WTC11 (cell line): ENCODE measurements at regions not wholly inside any gene's neighbourhood (a gene's known extent, or its start where the extent isn't known, plus 50 kb on each side); places are given as distances from the start of the nearest gene placed in this dataset.

Experiments
- ATAC-seq: fragments of 200-7000 bp; cut with Tn5 transposase; 2 replicates; pipeline ENCODE4 v1.10.0; 2021; ENCODE audit warnings: mild to moderate bottlenecking, moderate library complexity
- CTCF ChIA-PET: fragments of 300-600 bp; sonication (Branson Sonifier 250); formaldehyde crosslinking; loops from one replicate; lab custom pipeline; 2021; ENCODE audit warnings: antibody characterized with exemption; lab: Charles Lee
- POLR2A ChIA-PET: fragments of 350-600 bp; sonication (Branson Sonifier 250); formaldehyde crosslinking; loops from one replicate; lab custom pipeline; 2021; ENCODE audit warnings: antibody characterized with exemption; lab: Charles Lee
- DNase-seq: peaks from one replicate; pipeline ENCODE4 v3.0.0; 2021; ENCODE audit warnings: low spot score
- H3K27ac Mint-ChIP-seq: 2 replicates; pipeline ENCODE4 v1.8.0; 2021; ENCODE audit warnings: mixed read lengths
- H3K27me3 Mint-ChIP-seq: 2 replicates; pipeline ENCODE4 v1.8.0; 2021; ENCODE audit warnings: low read depth, mild to moderate bottlenecking, moderate library complexity, mixed read lengths
- H3K36me3 Mint-ChIP-seq: 2 replicates; pipeline ENCODE4 v1.8.0; 2021; ENCODE audit warnings: mixed read lengths
- H3K4me1 Mint-ChIP-seq: 2 replicates; pipeline ENCODE4 v1.8.0; 2022; ENCODE audit warnings: mixed read lengths
- H3K4me3 Mint-ChIP-seq: 2 replicates; pipeline ENCODE4 v1.8.0; 2021; ENCODE audit warnings: mild to moderate bottlenecking, moderate library complexity, mixed read lengths
- H3K9me3 Mint-ChIP-seq: 2 replicates; pipeline ENCODE4 v1.8.0; 2021; ENCODE audit warnings: mixed read lengths
- AFF4 ChIP-seq: sonication (generic); formaldehyde crosslinking; IDR thresholded peaks from 2 replicates; pipeline ENCODE4 v1.8.1; 2023; ENCODE audit warnings: mild to moderate bottlenecking, missing genetic modification reagents, borderline replicate concordance
- ATF6 ChIP-seq: sonication (generic); formaldehyde crosslinking; IDR thresholded peaks from 2 replicates; pipeline ENCODE4 v1.8.1; 2023; ENCODE audit warnings: mild to moderate bottlenecking, missing genetic modification reagents
- CBFB ChIP-seq: sonication (generic); formaldehyde crosslinking; IDR thresholded peaks from 2 replicates; pipeline ENCODE4 v1.8.1; 2022; ENCODE audit warnings: mild to moderate bottlenecking, low read depth, missing genetic modification reagents
- CREB1 ChIP-seq: sonication (generic); formaldehyde crosslinking; IDR thresholded peaks from 2 replicates; pipeline ENCODE4 v1.8.0; 2023; ENCODE audit warnings: mild to moderate bottlenecking, missing genetic modification reagents
- FOXJ3 ChIP-seq: sonication (generic); formaldehyde crosslinking; IDR thresholded peaks from 2 replicates; pipeline ENCODE4 v1.9.0; 2021; ENCODE audit warnings: missing genetic modification reagents, mild to moderate bottlenecking, borderline replicate concordance
- FOXK1 ChIP-seq: sonication (generic); formaldehyde crosslinking; IDR thresholded peaks from 2 replicates; pipeline ENCODE4 v1.8.0; 2022; ENCODE audit warnings: mild to moderate bottlenecking, moderate library complexity, missing genetic modification reagents
- GTF2I ChIP-seq: fragments of 250-450 bp; sonication (Bioruptor Pico); conservative IDR thresholded peaks from 2 replicates; pipeline ENCODE4 v1.4.0; 2021; ENCODE audit warnings: mild to moderate bottlenecking
- IRF1 ChIP-seq: sonication (generic); formaldehyde crosslinking; IDR thresholded peaks from 2 replicates; pipeline ENCODE4 v1.8.0; 2023; ENCODE audit warnings: missing genetic modification reagents
- NFATC4 ChIP-seq: fragments of 250-450 bp; sonication (Bioruptor Pico); IDR thresholded peaks from 2 replicates; pipeline ENCODE4 v1.9.0; 2021; ENCODE audit warnings: mild to moderate bottlenecking
- NFYB ChIP-seq: sonication (generic); formaldehyde crosslinking; conservative IDR thresholded peaks from 2 replicates; pipeline ENCODE4 v1.8.0; 2022; ENCODE audit warnings: low read depth, missing genetic modification reagents
- TEAD1 ChIP-seq: sonication (generic); formaldehyde crosslinking; IDR thresholded peaks from 2 replicates; pipeline ENCODE4 v1.8.0; 2022; ENCODE audit warnings: mild to moderate bottlenecking, missing genetic modification reagents
- ZNF232 ChIP-seq: sonication (generic); formaldehyde crosslinking; IDR thresholded peaks from 2 replicates; pipeline ENCODE4 v1.8.0; 2022; ENCODE audit warnings: mild to moderate bottlenecking, missing genetic modification reagents
- ZNF281 ChIP-seq: sonication (generic); formaldehyde crosslinking; IDR thresholded peaks from 2 replicates; pipeline ENCODE4 v1.8.0; 2023; ENCODE audit warnings: mild to moderate bottlenecking, missing genetic modification reagents
- ZNF317 ChIP-seq: sonication (generic); formaldehyde crosslinking; IDR thresholded peaks from 2 replicates; pipeline ENCODE4 v1.8.1; 2023; ENCODE audit warnings: low read depth, mild to moderate bottlenecking, moderate library complexity, missing genetic modification reagents, borderline replicate concordance
- ZNF532 ChIP-seq: fragments of 250-450 bp; sonication (Bioruptor Pico); IDR thresholded peaks from 2 replicates; pipeline ENCODE4 v1.9.0; 2021; ENCODE audit warnings: mild to moderate bottlenecking, borderline replicate concordance

GRCh38 chr13:44129418-44129817 is 244.2 kb upstream of the SERP2 start:
- Mint-ChIP-seq H3K4me1 (0 out of 2 replicates have a peak, but pooled peaks cover 5% of the 10 kb centered on the region), H3K27me3 (no peaks in the 10 kb centered on the region), H3K9me3 (peaks cover 4% of the 10 kb centered on the region), H3K36me3 (no peaks in the 10 kb centered on the region), H3K4me3 (no peak overlapping the region), H3K27ac (no peak overlapping the region)
- POLR2A ChIA-PET = no interaction called here
- no peak for TF ChIP-seq CREB1 (CRISPR knock-in tag)
- no peak for TF ChIP-seq TEAD1 (CRISPR knock-in tag)
- TF ChIP-seq ZNF232 (CRISPR knock-in tag) = no peak
- no peak for TF ChIP-seq ZNF532 (CRISPR knock-in tag)
- no peak for TF ChIP-seq ATF6 (CRISPR knock-in tag)
- no peak for TF ChIP-seq FOXJ3 (CRISPR knock-in tag)
- TF ChIP-seq ZNF281 (CRISPR knock-in tag) = no peak
- no peak for TF ChIP-seq NFYB (CRISPR knock-in tag)
- no peak for TF ChIP-seq FOXK1 (CRISPR knock-in tag)
- no peak for TF ChIP-seq CBFB (CRISPR knock-in tag)
- TF ChIP-seq GTF2I (CRISPR knock-in tag) = no peak
- no peak for TF ChIP-seq IRF1
- TF ChIP-seq ZNF317 = no peak
- no peak for TF ChIP-seq AFF4
- TF ChIP-seq NFATC4 (CRISPR knock-in tag) = no peak
- CTCF ChIA-PET = no interaction called here
- no peak for DNase-seq
- no peak for ATAC-seq
